Lung (tissue), 11 donors: ENCODE measurements at regions not wholly inside any gene's neighbourhood (a gene's known extent, or its start where the extent isn't known, plus 50 kb on each side); places are given as distances from the start of the nearest gene placed in this dataset.

ENCODE experiments used
- ATAC-seq: fragments of 200-7000 bp; cut with Tn5 transposase; one replicate; pipeline ENCODE4 v1.9.1; 2020; ENCODE audit warnings: moderate number of reproducible peaks; ENCODE audit not compliant: insufficient read depth, low FRiP score
- DNase-seq, 3 donors: peaks; one replicate each; pipeline ENCODE4 v3.0.0-alpha.2; 2013 to 2017
- H3K27ac ChIP-seq, 2 donors: one replicate each; pipeline ENCODE4 v1.5.1; 2013; ENCODE audit warnings: mild to moderate bottlenecking in 2 of 2, moderate library complexity in 2 of 2, control low read depth in 1 of 2, inconsistent platforms in 1 of 2, low read depth in 1 of 2, low read length in 1 of 2
- H3K27me3 ChIP-seq, 3 donors: one replicate each; pipeline ENCODE4 v1.5.1; 2013; ENCODE audit warnings: low read length in 2 of 3; ENCODE audit not compliant: control insufficient read depth in 3 of 3, insufficient read depth in 3 of 3
- H3K36me3 ChIP-seq, 4 donors: one replicate each; pipeline ENCODE4 v1.5.1; 2013; ENCODE audit warnings: low read length in 4 of 4, mild to moderate bottlenecking in 1 of 4, moderate library complexity in 1 of 4; ENCODE audit not compliant: control insufficient read depth in 4 of 4, insufficient read depth in 4 of 4
- H3K4me1 ChIP-seq, 5 donors: one replicate each; pipeline ENCODE4 v1.5.1; 2013; ENCODE audit warnings: low read length in 5 of 5, mild to moderate bottlenecking in 2 of 5, moderate library complexity in 1 of 5; ENCODE audit not compliant: control insufficient read depth in 5 of 5, insufficient read depth in 5 of 5
- H3K4me3 ChIP-seq: one replicate; pipeline ENCODE4 v1.5.1; 2013; ENCODE audit warnings: mild to moderate bottlenecking, control low read depth, moderate library complexity
- H3K9ac ChIP-seq, 2 donors: one replicate each; pipeline ENCODE4 v1.5.1; 2013; ENCODE audit warnings: low read length in 2 of 2, control low read depth in 1 of 2; ENCODE audit not compliant: insufficient read depth in 1 of 2
- H3K9me3 ChIP-seq, 4 donors: one replicate each; pipeline ENCODE4 v1.5.1; 2013; ENCODE audit warnings: low read length in 3 of 4, mild to moderate bottlenecking in 1 of 4, moderate library complexity in 1 of 4; ENCODE audit not compliant: control insufficient read depth in 4 of 4, insufficient read depth in 3 of 4
- WGBS, 2 donors: extraction: QIAGEN DNeasy Blood & Tissue Kit; methylation state at CpG; one replicate each; pipeline ENCODE4 v1.1.7; 2013; 5-methylcytosine and 5-hydroxymethylcytosine counted together
- TF ChIP-seq, protein P1 (sequence below): IDR thresholded peaks from 2 replicates; pipeline ENCODE4 v1.5.1; 2012; ENCODE audit warnings: mild to moderate bottlenecking; ENCODE audit errors: control extremely low read depth, extremely low read depth
- donor health status: control.
- donor health status: control.
- donor health status: Bipolar disorder and iron deficiency.
- donor health status: healthy.
- donor health status: DM: yes; HTN: yes; CAD: no.

GRCh38 chr3:6706777-6707176, 154.1 kb upstream of the GRM7 start:
- TF ChIP-seq, protein P1, sequence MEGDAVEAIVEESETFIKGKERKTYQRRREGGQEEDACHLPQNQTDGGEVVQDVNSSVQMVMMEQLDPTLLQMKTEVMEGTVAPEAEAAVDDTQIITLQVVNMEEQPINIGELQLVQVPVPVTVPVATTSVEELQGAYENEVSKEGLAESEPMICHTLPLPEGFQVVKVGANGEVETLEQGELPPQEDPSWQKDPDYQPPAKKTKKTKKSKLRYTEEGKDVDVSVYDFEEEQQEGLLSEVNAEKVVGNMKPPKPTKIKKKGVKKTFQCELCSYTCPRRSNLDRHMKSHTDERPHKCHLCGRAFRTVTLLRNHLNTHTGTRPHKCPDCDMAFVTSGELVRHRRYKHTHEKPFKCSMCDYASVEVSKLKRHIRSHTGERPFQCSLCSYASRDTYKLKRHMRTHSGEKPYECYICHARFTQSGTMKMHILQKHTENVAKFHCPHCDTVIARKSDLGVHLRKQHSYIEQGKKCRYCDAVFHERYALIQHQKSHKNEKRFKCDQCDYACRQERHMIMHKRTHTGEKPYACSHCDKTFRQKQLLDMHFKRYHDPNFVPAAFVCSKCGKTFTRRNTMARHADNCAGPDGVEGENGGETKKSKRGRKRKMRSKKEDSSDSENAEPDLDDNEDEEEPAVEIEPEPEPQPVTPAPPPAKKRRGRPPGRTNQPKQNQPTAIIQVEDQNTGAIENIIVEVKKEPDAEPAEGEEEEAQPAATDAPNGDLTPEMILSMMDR = no peak
- Histone ChIP-seq H3K9me3 (no peaks in the 10 kb centered on the region), H3K27me3 (no peaks in the 10 kb centered on the region), H3K4me1 (no peaks in the 10 kb centered on the region), H3K27ac (no peak overlapping the region), H3K4me3 (no peak overlapping the region), H3K36me3 (no peaks in the 10 kb centered on the region), H3K9ac (no peak overlapping the region)
- DNase-seq (peak in 1 of 3 donors; percentile 1), ATAC-seq (no peak)
- WGBS, 2 donors = 33 to 34% methylated on average over 2 of the region's 2 CpGs

DNA sequence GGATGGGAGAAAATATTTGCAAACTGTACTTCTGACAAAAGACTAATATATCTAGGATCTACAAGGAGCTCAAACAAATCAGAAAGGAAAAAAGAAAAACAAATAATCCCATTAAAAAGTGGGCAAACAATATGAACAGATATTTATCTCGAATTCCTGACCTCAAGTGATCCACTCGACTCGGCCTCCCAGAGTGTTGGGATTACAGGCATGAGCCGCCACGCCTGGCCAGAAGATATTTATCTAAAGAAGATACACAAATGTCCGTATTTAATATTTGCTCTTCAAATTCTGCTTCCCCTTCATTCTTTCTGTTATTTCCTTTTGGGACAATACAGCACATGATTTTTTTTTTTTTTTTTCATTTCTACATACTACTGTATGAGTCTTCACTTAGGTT, 151.7 kb upstream of the GRM7 start:
- Histone ChIP-seq H3K4me1 (no peaks in the 10 kb centered on the region), H3K36me3 (no peaks in the 10 kb centered on the region), H3K9ac (no peak overlapping the region), H3K9me3 (no peaks in the 10 kb centered on the region), H3K27me3 (no peaks in the 10 kb centered on the region), H3K4me3 (no peak overlapping the region), H3K27ac (no peak overlapping the region)
- ATAC-seq = no peak
- TF ChIP-seq, protein P1 = no peak
- DNase-seq = no peak
- 60 to 72% methylated on average over 6 of the region's 6 CpGs for WGBS, 2 donors

- no peaks in the 10 kb centered on the region for H3K27me3 ChIP-seq
- H3K27ac ChIP-seq = no peak overlapping the region
- H3K4me3 ChIP-seq = no peak overlapping the region
- ATAC-seq (no peak), DNase-seq (no peak)
- H3K9ac ChIP-seq = no peak overlapping the region
- H3K4me1 ChIP-seq = no peaks in the 10 kb centered on the region
- no peaks in the 10 kb centered on the region for H3K9me3 ChIP-seq
- WGBS, 2 donors = 88 to 90% methylated on average over 3 of the region's 3 CpGs
- TF ChIP-seq, protein P1 = no peak
- H3K36me3 ChIP-seq = no peaks in the 10 kb centered on the region
These were observed 146.0 kb upstream of the GRM7 start for GRCh38 chr3:6714962-6715361.

DNA sequence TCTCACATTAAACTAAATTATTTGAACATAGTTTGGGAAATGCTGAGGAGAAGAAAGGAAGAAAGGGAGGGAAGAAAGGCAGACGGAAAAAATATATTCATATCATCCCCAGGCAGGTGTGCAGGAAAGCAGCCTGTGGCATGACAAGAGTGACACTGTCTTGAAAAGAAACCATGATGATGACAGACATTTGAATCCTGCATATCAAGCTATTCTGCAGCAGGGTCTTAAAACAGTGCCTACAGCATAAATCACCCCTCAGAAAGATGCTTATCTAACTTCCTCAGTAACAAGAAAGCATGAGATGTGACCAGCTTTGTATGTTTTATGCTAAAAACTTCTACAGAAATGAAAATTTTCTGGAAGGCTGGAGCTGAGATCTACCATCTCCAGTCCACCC, 144.5 kb upstream of the GRM7 start:
- DNase-seq = no peak
- WGBS, 2 donors = 54 to 62% methylated on average over 1 of the region's 1 CpG
- Histone ChIP-seq H3K27ac (no peak overlapping the region), H3K9me3 (no peaks in the 10 kb centered on the region), H3K9ac (no peak overlapping the region), H3K27me3 (no peaks in the 10 kb centered on the region), H3K36me3 (no peaks in the 10 kb centered on the region), H3K4me1 (no peaks in the 10 kb centered on the region), H3K4me3 (no peak overlapping the region)
- TF ChIP-seq, protein P1 = no peak
- no peak for ATAC-seq
